Kasumi-1 (cell line): ENCODE measurements at regions not wholly inside any gene's neighbourhood (a gene's known extent, or its start where the extent isn't known, plus 50 kb on each side); places are given as distances from the start of the nearest gene placed in this dataset.
A peak's percentile ranks its signal among the peaks of the same experiment; 100 is the strongest.
"Not testable (repeated sequence)": the region's sequence is repeated elsewhere in the genome, so short reads cannot be mapped to it uniquely, and the experiment has no call there.

Experiments
- DNase-seq, 2 experiments: peaks; one replicate each; lab custom pipeline; 2025; lab: John Stamatoyannopoulos, UW

DNA sequence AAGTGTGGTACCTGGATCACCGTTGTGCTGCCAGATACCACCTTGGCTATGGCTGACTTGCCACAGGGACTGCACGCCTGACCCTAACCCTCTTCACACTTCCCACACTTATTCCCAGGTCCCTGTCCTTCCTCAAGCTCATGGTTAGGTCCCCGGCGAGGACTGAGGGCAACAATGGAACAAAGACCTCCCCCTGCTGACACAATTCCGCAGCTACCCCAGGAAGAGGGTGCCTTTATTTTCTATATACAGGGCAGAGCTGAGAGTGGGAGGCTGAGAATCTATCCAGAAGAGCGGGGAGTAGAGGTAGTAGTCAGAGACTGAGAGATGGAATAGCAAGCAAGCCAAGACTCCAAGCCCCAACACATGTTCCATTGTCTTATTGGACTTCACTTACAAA, 118.1 kb upstream of the SEM1 start:
- no peak for DNase-seq

DNA sequence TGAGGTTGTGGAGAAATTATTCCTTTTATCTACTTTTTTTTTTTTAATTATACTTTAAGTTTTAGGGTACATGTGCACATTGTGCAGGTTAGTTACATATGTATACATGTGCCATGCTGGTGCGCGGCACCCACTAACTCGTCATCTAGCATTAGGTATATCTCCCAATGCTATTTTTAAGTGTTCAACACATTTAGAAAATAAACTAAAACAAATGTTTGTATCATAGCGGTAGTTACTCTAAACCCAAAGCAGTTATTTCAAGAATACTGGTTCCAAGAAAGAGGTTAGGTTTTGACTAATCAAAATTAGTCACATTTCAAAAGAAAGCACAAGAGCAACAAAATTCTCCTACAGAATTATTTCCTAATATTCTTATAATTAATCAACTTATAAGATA, 119.5 kb upstream of the SEM1 start:
- DNase-seq, result not testable (repeated sequence)

DNA sequence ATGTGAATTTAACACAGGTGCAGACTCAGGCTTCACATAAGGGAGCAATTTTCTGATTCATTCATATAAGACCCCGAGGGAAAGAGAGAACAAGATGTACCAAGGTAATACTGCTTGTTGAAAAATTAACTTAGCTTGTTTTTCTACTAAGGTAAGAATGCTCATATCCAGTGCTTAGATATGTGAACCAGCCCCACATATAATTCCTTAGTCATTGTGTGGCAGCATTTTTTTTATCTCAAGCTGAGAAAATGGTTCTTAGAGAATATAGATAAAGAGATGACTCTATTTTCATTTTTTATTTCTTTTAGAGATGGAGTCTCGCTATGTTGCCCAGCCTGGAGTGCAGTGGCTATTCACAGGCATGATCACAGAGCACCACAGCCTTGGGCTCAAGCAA, 121.8 kb upstream of the SEM1 start:
- no peak for DNase-seq

- DNase-seq, result no peak
Measured at GRCh38 chr7:96832092-96832662, 122.5 kb upstream of the SEM1 start.

DNA sequence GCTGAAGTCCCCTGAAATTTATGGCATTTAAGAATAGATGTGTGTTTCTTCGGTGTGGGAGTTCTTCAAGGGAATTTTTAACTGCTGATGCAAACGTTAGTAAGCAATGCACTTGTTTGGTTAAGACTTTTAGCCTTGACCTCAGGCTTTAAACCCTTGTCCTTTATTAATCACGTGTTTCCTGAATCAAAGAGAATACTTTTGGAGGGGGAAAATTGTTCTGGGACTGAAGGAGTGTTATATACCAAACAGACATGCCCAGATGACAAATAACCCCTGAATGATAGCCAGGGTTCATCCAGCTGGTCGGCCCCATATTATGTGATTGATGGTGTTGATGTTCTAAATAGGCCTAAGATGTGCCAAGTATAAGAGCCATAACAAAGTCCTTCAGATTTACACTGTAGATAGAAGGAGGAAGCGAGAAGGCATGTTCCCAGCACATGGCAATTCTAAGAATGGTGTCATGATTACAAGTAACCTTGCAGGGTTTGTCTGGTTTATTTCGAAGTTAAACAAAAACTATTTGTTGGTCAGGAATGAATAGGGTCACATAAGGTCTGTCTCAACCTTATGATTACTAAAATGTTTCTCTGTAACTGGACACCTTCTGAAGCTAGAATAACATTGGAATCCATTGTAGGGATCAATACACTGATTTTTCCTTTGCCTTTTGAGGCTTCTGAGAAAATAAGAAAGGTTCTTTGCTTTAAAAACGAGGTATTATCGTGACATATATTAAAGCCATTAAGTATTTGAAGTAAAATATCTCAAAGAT, 124.2 kb upstream of the SEM1 start:
- DNase-seq, result no peak

DNA sequence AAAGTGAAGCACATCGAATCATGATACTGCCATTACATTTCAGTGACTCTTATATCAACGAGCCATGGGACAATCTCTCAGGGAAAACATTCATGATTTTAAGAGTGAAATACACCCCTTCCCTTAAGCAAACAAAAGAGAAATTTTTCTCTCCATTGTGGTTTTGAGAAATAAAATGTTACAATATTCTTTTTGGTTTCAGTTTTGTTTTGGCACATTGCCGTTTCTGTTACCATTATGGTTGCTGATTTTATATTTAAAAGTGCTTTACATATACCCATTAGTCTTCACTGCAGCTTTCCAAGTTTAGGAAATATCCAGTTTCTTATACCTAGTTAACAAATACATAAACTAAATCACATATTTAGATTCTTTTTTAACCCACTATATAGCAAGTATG, 126.8 kb upstream of the SEM1 start:
- no peak for DNase-seq

GRCh38 chr7:96837593-96837992, 127.9 kb upstream of the SEM1 start:
- DNase-seq, result peak; percentile 73 to 82

DNA sequence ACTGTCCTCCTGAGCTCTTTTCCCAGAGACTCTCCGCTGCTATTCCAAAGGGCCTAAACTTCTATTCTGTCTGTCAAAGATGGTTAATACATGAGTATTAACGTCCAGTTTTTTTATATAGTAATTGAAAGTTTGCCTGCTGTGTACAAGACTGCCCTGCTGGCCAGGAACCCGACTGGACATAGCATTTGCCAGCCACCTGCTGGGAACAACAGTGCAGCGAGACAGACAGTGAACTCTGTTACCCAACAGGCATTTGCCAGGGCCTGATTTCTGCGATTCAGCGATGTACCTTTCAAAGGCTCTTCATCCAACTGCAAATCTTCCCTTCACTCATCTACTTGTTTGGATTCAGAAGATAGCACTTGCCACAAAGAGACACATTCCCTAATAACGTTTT, 128.8 kb upstream of the SEM1 start:
- no peak for DNase-seq

DNA sequence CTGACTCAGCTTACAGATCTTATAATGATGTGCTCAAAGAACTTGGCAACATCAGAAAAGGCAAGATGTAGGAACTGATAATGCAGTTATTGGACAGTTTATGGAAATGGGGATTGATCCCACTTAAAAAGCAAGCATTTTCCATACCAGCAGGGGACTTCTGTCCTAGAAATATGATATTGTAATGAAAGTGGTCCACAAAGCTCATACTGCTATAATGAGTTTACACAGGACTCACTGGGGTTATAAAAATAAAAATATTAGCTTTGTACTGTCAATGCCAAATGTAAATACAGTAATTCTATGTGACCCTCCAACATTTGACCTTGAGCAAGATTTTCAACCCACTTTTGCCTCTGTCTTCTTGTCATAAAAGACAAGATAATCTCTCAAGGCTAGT, 145.5 kb upstream of the SEM1 start:
- DNase-seq, result no peak

GRCh38 chr7:96855691-96856090, 146.0 kb upstream of the SEM1 start:
- DNase-seq, result no peak

DNA sequence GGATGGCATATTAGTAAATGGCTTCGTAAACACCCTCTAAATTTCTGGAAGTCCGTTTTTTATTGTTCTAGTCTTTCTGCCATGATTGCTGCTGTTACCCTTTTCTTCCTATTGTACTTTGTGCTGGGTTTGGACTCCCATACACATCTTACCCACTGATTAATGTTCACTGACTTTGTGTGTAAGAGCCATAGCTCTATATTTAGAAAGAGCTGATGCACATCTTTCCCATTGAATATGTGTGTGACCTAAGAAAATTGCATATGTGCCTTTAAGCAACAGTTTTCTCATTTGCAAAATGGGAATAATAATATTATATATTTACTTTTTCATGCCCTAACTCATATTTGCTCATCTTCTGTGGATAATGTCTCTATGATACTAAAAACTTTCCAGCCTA, 135.8 kb upstream of the DLX6 start:
- DNase-seq, result no peak

GRCh38 chr7:96870185-96870584, 135.2 kb upstream of the DLX6 start:
- DNase-seq, result no peak

DNA sequence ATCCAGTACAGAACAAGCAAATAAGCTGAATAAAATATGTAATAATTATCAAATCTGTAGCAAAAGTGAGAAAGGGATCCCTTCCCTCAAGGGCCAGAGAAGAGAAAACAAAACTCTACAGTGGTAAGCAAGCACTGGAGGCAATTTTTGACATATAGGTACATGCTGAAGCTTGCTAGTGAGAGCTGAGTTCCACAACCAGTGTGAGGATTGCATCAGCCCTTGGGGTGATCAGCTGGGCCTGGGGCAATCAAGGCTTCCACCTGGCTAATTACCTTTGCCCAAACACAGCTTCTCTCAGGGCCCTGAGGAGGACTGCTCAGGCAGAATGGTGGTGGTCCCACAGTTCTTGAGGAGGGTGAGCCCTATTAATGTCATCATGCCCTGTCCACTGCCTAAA, 134.4 kb upstream of the DLX6 start:
- DNase-seq, result no peak

GRCh38 chr7:96887426-96887825, 117.9 kb upstream of the DLX6 start:
- DNase-seq, result no peak

GRCh38 chr7:96899108-96899507, 106.2 kb upstream of the DLX6 start:
- no peak for DNase-seq

DNA sequence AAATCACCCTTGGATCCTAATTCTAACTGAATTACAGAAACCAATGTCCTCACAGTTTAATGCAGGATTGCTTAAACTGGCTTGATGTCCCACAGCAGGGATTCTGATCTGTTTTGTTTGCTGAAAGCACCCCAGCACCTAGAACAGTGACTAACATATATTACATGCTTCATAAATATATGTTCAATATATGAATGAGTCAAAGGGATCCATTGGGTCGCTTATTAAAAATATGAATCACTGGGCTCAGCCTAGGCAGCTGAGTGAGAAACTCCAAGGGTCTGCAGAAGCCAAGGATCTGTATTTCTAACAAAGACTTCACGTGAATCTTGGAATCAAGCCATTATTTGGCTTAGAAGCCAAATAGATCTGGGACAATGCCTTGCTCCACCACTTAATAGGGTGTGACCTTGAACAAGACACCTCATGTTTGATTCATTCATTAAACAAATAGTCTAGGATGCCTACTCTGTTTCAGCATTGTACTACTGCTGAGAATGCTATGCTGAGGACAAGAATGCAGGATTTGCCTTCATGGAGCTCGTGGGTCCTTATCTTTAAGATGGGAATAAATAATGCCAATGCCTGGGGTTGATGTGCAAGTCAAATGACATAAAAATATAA, 103.4 kb upstream of the DLX6 start:
- no peak for DNase-seq

- no peak for DNase-seq
Measured at GRCh38 chr7:96903906-96904305, 101.4 kb upstream of the DLX6 start.

GRCh38 chr7:96910486-96910885, 94.9 kb upstream of the DLX6 start:
- no peak for DNase-seq

- DNase-seq, result no peak
Measured at GRCh38 chr7:96915029-96915428, 90.3 kb upstream of the DLX6 start.

DNA sequence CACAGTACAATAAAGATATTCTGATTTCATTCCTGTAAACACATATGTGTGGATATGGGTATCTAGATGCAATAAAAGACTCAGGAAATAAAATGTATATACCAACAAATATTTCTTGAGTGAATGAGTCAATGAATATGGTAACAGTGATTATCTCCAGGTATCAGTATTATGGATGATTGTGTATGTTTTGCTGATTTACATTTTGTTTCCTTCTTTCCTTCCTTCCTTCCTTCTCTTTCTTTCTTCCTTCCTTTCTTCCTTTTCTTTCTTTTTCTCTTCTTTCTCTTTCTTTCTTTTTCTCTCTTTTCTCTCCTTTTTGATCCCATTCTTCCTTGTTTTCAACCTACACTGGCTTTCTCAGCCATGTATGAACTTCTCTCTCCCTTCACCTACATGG, 85.3 kb upstream of the DLX6 start:
- DNase-seq, result no peak

DNA sequence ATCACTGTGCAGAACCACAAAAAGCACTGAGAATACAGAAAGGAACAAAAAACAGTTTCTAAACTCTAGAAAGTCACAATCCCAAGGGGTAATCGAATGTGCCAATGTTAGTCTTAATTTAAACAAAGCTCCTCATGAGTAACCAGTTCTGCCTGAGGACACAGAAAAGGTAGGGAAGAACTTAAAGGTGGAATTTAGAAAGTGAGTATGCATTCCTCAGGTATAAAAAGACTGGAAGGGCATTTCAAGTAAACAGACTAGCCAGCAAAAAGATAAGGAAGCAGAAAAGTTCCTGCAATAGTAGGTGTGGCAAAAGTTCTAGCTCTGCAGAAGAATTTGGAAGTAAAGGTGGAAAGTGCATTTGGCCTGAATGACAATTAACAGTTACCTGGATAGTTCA, 84.6 kb upstream of the DLX6 start:
- DNase-seq, result no peak

GRCh38 chr7:96921231-96921630, 84.1 kb upstream of the DLX6 start:
- DNase-seq, result no peak

- DNase-seq, result no peak
Measured at GRCh38 chr7:96921771-96922170, 83.6 kb upstream of the DLX6 start.

DNA sequence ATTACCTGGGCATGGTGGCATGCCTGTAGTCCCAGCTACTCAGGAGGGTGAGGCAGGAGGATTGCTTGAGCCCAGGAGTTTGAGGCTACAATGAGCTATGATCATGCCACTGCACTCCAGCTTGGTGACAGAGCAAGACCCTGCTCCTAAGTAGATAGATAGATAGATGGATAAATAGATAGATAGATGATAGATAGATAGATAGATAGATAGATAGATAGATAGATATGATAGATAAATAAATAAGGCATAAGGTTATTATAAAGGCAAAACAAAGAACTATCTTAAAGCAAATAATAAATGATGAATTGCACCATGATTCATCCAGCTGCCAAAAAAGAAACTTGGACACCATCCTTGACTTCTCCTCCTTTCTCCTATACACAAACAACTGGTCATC, 82.0 kb upstream of the DLX6 start:
- not testable (repeated sequence) for DNase-seq
